Fibroblast of the conjunctiva (primary cell): ENCODE measurements at regions not wholly inside any gene's neighbourhood (a gene's known extent, or its start where the extent isn't known, plus 50 kb on each side); places are given as distances from the start of the nearest gene placed in this dataset.

Source experiments
- DNase-seq: peaks from one replicate; pipeline ENCODE4 v3.0.0-alpha.2; 2010; ENCODE audit warnings: low read depth

DNA sequence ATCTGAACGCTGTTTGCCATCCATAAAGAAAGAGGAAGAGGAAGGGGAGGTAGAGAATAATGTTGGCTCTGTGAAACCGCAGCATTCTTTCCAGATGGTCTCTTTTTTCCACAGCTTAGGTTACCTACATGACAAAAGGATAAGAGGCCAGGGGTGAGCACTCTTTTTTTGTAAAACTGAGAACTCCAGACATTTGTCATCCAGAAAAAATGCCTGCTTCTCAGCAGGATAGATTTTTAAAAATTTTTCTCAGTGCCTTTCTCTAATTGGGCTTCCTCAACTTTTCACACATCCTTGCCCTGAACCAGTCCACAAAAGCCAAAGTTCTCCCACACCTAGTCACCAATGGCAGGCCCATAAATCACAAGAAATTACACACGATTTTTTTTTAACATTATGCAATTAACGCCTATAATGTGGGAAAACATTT is 158.1 kb upstream of the TENM3 start:
- no peak for DNase-seq

- DNase-seq, result no peak
These were observed 153.9 kb upstream of the TENM3 start for GRCh38 chr4:182089326-182089725.

DNA sequence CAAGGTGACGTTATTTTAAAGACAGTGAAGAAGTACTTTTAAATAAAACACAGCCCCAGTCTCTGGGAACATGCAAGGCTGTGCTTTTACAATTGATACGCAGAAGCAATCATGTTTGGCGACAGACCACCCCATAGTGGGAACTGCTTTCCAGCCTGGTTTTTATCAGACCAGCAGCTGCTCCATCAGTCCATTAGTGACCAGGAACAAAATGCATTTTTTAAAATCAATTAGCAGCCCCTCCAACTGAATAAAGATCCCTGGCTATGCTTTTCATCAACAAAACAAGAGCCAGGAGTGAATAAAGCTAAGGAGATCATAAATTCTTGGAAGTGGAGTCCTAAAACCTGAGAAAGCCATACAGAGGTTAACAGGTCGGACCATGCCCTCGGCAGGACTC is 153.0 kb upstream of the TENM3 start:
- no peak for DNase-seq

DNA sequence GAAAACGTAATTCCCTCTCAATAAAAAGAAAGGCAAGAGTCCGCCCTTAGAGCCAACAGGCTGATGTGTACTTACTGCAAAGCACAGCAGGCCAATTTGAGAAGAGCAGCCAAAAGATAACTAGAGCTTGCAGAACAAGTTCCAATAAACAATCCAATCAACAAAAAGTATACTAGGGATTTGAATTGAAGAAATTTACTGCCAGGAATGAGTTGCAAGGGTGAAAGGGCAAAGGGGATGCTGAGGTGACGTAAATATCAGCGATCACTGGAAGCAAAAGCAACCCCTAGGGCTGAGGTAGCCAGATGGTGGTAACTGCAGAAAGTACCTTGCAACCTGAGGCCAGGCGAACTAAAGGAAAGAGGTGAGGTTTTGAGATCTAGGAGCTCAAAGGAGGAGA is 152.1 kb upstream of the TENM3 start:
- no peak for DNase-seq

DNA sequence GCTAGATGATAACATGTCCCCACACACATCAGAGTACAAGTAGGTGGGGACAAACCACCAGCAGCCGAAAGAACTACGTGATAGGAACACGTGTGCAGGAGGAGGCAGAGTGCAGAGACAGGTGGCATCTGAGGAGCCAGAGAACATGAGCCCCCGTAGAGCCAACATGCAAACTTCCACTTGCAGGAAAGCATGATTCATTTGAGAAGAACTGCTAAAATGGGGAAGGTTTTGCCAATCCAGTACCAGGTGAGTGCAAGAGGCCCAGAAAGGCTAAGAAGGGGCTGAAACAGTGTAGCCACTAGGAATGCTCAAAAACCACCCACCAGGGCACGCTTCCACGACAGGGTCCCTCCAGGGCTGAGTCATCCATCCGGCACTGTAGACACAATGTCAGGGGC is 149.8 kb upstream of the TENM3 start:
- no peak for DNase-seq

- DNase-seq, result no peak
These were observed 149.3 kb upstream of the TENM3 start for GRCh38 chr4:182093935-182094334.

GRCh38 chr4:182101618-182102017 is 141.6 kb upstream of the TENM3 start:
- no peak for DNase-seq

DNA sequence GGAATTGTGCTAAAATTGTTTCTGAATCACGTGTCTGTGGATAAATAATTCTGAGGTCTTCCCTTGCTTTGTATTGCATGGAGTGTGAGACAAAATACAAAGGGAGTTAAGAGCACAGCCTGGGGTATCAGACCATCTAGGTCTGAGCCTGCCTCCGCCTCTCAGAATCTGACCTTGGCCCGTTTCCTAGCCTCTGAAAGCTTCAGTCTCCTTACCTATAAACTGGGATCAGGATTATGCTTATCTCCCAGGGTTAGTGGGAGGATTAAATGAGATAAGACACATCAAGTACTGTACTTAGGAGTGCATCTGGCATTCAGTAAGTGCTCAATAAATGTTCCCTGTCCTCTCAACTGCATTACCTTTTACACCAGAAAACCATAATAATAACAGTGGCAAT is 140.6 kb upstream of the TENM3 start:
- DNase-seq, result no peak

DNA sequence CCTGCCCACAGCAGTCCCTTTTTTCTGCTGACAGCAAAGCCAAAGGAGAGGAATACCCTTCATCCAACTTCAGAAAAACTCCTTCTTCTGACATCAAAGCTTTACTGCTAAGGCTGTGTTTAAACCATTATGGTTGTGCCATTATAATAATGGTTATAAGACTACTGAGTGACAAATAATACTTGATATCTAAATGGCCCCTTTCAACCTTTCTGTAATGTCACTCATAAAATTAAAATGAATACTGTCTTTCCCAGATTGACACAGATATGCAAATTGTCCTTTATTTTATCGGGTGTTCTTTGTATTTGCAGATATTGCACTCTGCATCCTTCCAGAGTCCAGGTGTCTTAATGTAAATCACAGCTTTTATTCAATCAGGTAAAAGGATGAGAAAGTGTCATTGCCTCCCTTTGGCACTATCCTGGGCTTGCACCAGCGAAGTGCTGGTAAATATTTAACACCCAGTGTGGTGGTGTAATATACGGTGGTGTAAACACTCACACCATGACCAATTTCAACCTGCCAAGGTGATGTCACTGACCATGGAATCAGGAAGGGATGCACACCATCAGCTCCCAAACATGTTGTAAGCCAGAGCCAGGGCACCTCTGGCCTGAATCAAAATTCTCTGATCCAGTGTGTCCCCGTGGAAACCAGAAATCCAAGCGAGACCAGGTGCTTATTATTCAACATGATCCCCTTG is 139.4 kb upstream of the TENM3 start:
- no peak for DNase-seq

DNA sequence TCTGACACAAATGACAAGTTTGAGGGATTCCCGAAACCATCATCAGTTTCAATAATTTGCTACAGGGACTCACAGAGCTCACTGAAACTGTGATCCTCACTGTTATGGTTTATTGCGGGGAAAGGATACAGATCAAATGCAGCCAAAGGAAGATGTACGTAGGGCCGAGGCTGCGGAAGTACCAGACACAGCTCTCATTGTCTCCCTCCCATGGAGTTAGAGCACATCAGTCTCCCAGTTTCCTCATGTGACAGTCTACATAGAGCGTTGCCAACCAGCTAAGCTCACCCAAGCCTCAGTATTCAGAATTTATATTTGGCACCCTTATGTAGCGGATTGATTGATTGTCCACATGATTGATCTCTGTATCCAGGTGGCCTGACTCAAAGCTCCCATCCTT is 137.8 kb upstream of the TENM3 start:
- no peak for DNase-seq

- no peak for DNase-seq
These were observed 135.3 kb upstream of the TENM3 start for GRCh38 chr4:182107931-182108330.

DNA sequence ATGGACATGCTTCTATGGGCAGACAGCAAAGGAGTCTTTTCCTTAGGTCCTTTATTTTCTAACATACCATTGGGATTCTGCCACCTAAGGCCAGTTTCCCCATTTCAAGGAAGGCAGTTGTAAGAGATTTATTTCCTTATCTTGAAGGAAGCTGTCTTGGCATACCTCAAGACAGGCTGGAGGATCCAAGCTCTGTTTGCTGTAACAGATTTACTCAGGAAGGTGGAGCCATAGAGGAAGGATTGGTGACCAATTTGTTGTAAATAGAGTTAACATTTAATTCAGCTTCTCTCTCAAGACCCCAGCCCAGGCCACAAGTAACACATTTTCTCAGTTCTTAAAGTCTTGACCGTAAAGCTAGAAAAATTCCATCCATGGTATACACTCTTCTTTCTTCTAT is 131.6 kb upstream of the TENM3 start:
- no peak for DNase-seq

DNA sequence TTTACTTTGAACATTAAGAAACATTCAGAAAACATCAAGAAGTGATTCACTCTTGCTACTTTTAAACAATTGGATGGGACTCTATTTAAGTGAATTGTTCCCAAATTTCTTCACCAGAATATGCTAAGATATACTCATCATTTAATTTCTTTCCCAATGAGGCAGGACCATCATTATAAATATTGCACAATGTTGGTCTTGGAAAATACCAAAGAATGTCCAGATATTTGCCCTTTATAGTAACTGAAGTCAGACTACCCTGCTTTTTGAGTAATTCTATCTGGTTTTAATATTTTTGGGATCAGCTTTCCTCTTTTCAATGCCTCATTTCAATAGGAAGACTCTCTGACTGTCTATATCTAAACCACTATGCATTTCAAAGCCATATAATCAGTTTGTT is 129.4 kb upstream of the TENM3 start:
- DNase-seq, result no peak

- no peak for DNase-seq
These were observed 118.8 kb upstream of the TENM3 start for GRCh38 chr4:182124359-182124758.

- DNase-seq, result no peak
These were observed 117.1 kb upstream of the TENM3 start for GRCh38 chr4:182126096-182126495.

DNA sequence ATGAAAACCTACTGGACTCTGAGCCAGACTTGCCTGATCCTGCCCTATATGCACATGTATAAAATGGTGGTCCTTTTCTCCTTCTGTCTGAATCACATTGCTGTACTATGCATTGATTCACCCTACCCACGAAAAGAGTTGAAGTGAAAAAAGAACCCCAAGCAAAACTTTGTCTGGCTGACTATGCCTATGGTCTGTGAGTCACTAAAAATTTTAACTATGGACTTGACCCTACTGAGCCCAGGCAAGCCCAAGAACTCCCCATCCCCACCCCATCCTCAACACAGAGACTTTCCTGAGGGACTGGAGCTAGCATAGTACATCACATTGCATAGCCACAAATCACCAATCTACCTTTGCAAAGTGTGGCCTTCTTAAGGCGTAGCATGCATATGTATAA is 116.6 kb upstream of the TENM3 start:
- no peak for DNase-seq

GRCh38 chr4:182133033-182133432 is 110.2 kb upstream of the TENM3 start:
- no peak for DNase-seq

- DNase-seq, result no peak
These were observed 108.9 kb upstream of the TENM3 start for GRCh38 chr4:182134261-182134660.

DNA sequence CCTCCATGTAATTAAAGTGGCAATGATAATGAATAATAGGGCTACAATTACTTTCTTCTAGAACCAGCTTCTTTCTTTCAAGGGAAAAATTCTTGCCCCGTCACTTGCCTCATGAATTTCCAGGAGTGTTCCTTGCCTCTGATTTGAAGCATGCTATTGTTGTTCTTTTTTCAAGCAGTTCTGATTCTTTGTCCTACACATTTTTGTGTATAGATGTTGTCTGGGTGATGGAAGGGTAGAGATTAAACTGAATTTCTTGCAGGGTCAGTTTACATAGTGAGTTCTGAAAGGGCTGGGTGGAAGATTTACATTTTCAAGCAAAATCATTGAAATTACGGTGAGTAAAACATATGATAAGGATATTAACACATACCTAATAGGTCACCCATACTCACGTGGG is 107.0 kb upstream of the TENM3 start:
- DNase-seq, result no peak

DNA sequence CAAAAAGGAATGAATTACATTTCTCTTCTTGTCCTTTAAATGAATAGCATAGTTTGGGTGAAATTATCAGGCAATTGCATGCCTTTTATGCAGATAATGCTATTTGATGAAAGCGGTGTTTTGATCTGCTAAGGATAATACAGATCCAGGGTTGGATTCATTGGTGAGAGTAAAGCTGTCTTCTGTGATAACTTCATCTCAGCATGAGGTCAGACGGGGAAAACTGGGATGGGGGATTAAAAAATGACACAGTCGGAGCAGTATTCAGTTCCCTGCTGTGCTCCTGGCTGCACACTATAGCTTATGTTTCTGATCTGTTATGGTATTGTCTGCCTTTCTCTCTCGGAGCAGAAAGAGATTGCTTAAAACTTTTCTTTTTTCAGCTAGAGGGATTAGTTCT is 105.9 kb upstream of the TENM3 start:
- DNase-seq, result no peak

GRCh38 chr4:182139491-182139890 is 103.7 kb upstream of the TENM3 start:
- DNase-seq, result no peak

GRCh38 chr4:182140547-182140946 is 102.7 kb upstream of the TENM3 start:
- DNase-seq, result no peak

DNA sequence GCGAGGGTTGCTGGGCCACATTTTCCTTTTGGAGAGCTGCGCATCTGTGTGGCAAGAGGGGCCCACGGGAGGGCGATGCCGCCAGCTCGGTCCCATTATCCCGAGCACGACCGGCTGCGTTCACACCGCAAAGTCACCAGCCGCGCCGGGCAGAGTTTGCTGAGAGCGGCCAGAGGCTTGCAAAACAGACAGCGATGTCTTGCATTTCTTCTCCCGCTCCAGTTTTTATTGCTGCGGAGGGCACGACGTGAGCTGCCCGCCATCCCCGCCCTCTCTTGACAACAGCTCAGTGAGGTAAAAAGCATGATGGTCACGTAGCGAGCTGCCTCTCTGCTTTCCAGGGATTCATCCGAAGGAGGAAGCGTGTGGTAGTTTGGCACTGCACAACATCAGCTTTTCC is 102.1 kb upstream of the TENM3 start:
- DNase-seq, result no peak
